ENCODE measurements at regions not wholly inside any gene's neighbourhood (a gene's known extent, or its start where the extent isn't known, plus 50 kb on each side); places are given as distances from the start of the nearest gene placed in this dataset.

GRCh38 chr2:220930271-220931076, 641.6 kb downstream of the EPHA4 start:
- DNase-seq (ENCODE audit: low spot score) (no peak), ATAC-seq (no peak), FAIRE-seq (no peak)
- no TSS peak for BruUV-seq (replicated peaks)
- peaks cover under 1% of the 10 kb centered on the region; the same call in 1 of the 2 replicates for H3K4me1 ChIP-seq (ENCODE audit: insufficient read depth, low read length)
- no peak overlapping the region for H3K4me2 ChIP-seq (ENCODE audit: low read depth, low read length)
- no peak overlapping the region for H2AFZ ChIP-seq (ENCODE audit: low read length)
- in situ Hi-C loops (cut with HindIII; ENCODE audit: extremely low pct_ligation_motif_present, low pct_unique_long_range_greater_than_20kb): no loop called here
- no peak overlapping the region for H3K4me3 ChIP-seq (replicated peaks in 1 of 3; ENCODE audit: insufficient read depth in 1 of 3, low read depth in 2 of 3, low read length in 3 of 3)
- H3K9ac ChIP-seq (ENCODE audit: insufficient read depth, low read depth, low read length): no peak overlapping the region
- H3K27ac ChIP-seq (ENCODE audit: extremely low read length, insufficient read depth, low read length): no peak overlapping the region
- H3K9me3 ChIP-seq (ENCODE audit: low read length): peaks cover 78% of the 10 kb centered on the region
- TF ChIP-seq ZNF234 (CRISPR knock-in tag; conservative IDR thresholded peaks at IDR 0.05): no peak
- TF ChIP-seq NFATC3 (CRISPR knock-in tag; IDR thresholded peaks at IDR 0.05): no peak
- TF ChIP-seq CSRNP1 (CRISPR knock-in tag; IDR thresholded peaks at IDR 0.05): no peak
- TF ChIP-seq, protein P1, sequence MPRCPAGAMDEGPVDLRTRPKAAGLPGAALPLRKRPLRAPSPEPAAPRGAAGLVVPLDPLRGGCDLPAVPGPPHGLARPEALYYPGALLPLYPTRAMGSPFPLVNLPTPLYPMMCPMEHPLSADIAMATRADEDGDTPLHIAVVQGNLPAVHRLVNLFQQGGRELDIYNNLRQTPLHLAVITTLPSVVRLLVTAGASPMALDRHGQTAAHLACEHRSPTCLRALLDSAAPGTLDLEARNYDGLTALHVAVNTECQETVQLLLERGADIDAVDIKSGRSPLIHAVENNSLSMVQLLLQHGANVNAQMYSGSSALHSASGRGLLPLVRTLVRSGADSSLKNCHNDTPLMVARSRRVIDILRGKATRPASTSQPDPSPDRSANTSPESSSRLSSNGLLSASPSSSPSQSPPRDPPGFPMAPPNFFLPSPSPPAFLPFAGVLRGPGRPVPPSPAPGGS (CRISPR knock-in tag; IDR thresholded peaks at IDR 0.05): no peak
- TF ChIP-seq ZFP1 (CRISPR knock-in tag; IDR thresholded peaks at IDR 0.05): no peak
- TF ChIP-seq GMEB1 (CRISPR knock-in tag; IDR thresholded peaks at IDR 0.05; ENCODE audit: borderline replicate concordance): no peak
- no peak for TF ChIP-seq SMYD3 (CRISPR knock-in tag; IDR thresholded peaks at IDR 0.05)
- no peak for TF ChIP-seq ZIK1 (CRISPR knock-in tag; IDR thresholded peaks at IDR 0.05; ENCODE audit: borderline replicate concordance, low read depth)
- no peak for TF ChIP-seq NFYB (CRISPR knock-in tag; IDR thresholded peaks at IDR 0.05)
- no peak for TF ChIP-seq PTBP1 (IDR thresholded peaks at IDR 0.05; ENCODE audit: low read depth, low read length, poor library complexity, severe bottlenecking)
- no peaks in the 10 kb centered on the region for H3K36me3 ChIP-seq (replicated peaks in 1 of 2; ENCODE audit: control insufficient read depth in 1 of 2, insufficient read depth in 2 of 2, low read length in 2 of 2)
- H3K79me2 ChIP-seq (ENCODE audit: insufficient read depth, low read length): no peaks in the 10 kb centered on the region
- CTCF ChIA-PET (ENCODE audit: low intra/inter-chr PET ratio, low total read pairs): no interaction called here
- H4K20me1 ChIP-seq (ENCODE audit: insufficient read depth, low read length): no peaks in the 10 kb centered on the region
- no peaks in the 10 kb centered on the region for H3K27me3 ChIP-seq (ENCODE audit: control insufficient read depth in 1 of 2, insufficient read depth in 2 of 2, low read length in 2 of 2)
- POLR2A ChIA-PET: no interaction called here
- 0% methylated on average over 2 of the region's 2 CpGs for WGBS (ENCODE audit: low lambda C conversion rate)
- intact Hi-C loops (cut with micrococcal nuclease; ENCODE audit: unreplicated experiment): no loop called here
